ENCODE measurements at regions not wholly inside any gene's neighbourhood (a gene's known extent, or its start where the extent isn't known, plus 50 kb on each side); places are given as distances from the start of the nearest gene placed in this dataset.

GRCh38 chr12:58172433-58173073 is 231.2 kb downstream of the ATP23 start:
- TF ChIP-seq, protein P1, sequence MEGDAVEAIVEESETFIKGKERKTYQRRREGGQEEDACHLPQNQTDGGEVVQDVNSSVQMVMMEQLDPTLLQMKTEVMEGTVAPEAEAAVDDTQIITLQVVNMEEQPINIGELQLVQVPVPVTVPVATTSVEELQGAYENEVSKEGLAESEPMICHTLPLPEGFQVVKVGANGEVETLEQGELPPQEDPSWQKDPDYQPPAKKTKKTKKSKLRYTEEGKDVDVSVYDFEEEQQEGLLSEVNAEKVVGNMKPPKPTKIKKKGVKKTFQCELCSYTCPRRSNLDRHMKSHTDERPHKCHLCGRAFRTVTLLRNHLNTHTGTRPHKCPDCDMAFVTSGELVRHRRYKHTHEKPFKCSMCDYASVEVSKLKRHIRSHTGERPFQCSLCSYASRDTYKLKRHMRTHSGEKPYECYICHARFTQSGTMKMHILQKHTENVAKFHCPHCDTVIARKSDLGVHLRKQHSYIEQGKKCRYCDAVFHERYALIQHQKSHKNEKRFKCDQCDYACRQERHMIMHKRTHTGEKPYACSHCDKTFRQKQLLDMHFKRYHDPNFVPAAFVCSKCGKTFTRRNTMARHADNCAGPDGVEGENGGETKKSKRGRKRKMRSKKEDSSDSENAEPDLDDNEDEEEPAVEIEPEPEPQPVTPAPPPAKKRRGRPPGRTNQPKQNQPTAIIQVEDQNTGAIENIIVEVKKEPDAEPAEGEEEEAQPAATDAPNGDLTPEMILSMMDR (IDR thresholded peaks at IDR 0.05) = no peak
- no peak for TF ChIP-seq REST (IDR thresholded peaks at IDR 0.05; ENCODE audit: insufficient read depth in 1 of 2, low read depth in 2 of 2, low read length in 1 of 2)
- no peak for TF ChIP-seq POLR2AphosphoS5 (IDR thresholded peaks at IDR 0.05; ENCODE audit: low read depth, low read length)
- TF ChIP-seq SIN3A (IDR thresholded peaks at IDR 0.05; ENCODE audit: borderline replicate concordance, insufficient read depth, low read depth, low read length) = no peak
- TF ChIP-seq TCF7L2 (IDR thresholded peaks at IDR 0.05; ENCODE audit: low read depth, low read length) = no peak

Measured in Panc1 (cell line).